SK-N-SH (cell line): ENCODE measurements at regions not wholly inside any gene's neighbourhood (a gene's known extent, or its start where the extent isn't known, plus 50 kb on each side); places are given as distances from the start of the nearest gene placed in this dataset.

Experiments used
- CTCF ChIA-PET: fragments of 300-600, 350-600 bp; formaldehyde crosslinking; extraction: SDS; loops from one replicate; lab custom pipeline; 2021; lab: Yijun Ruan, JAX
- POLR2A ChIA-PET: fragments of 350-600 bp; sonication (Branson Sonifier 250); formaldehyde crosslinking; extraction: SDS; loops from one replicate; lab custom pipeline; 2020; ENCODE audit warnings: antibody characterized with exemption, inconsistent platforms; lab: Yijun Ruan, JAX
- DNase-seq: peaks from one replicate; pipeline ENCODE4 v3.0.0; 2012
- H2AFZ ChIP-seq: fragments of 200-600 bp; sonication (generic); 2 replicates; pipeline ENCODE4 v1.8.1; 2016; ENCODE audit warnings: antibody characterized with exemption, mild to moderate bottlenecking, low read depth
- H3F3A ChIP-seq: fragments of 200-600 bp; sonication (generic); replicated peaks from 2 replicates; pipeline ENCODE3; 2016; ENCODE audit warnings: antibody characterized with exemption, mild to moderate bottlenecking; ENCODE audit not compliant: insufficient read depth
- H3K27ac ChIP-seq, 2 experiments: fragments of 200-500 bp in 1 of 2; fragments of 200-600 bp in 1 of 2; sonication (Bioruptor generic) in 1 of 2; sonication (generic), shearing (Covaris generic) in 1 of 2; 2 replicates each; pipeline versions ENCODE4 v1.5.1 to v1.6.1; 2014 to 2016; ENCODE audit warnings: low read depth in 2 of 2, inconsistent platforms in 1 of 2, low read length in 1 of 2, mild to moderate bottlenecking in 1 of 2, mixed read lengths in 1 of 2
- H3K27me3 ChIP-seq: fragments of 200-600 bp; sonication (generic), shearing (Covaris generic); 2 replicates; pipeline ENCODE4 v1.6.1; 2016; ENCODE audit warnings: mixed run types; ENCODE audit not compliant: insufficient read depth
- H3K36me3 ChIP-seq, 2 experiments: fragments of 200-500 bp in 1 of 2; fragments of 200-600 bp in 1 of 2; sonication (Bioruptor generic) in 1 of 2; sonication (generic) in 1 of 2; replicated peaks in 1 of 2; 2 replicates each; pipeline versions ENCODE3 to v1.5.1; 2014 to 2016; ENCODE audit warnings: low read length in 1 of 2, mild to moderate bottlenecking in 1 of 2; ENCODE audit not compliant: insufficient read depth in 2 of 2, control insufficient read depth in 1 of 2
- H3K4me1 ChIP-seq, 2 experiments: fragments of 200-500 bp in 1 of 2; fragments of 200-600 bp in 1 of 2; sonication (Bioruptor generic) in 1 of 2; sonication (generic), shearing (Covaris generic) in 1 of 2; 2 replicates each; pipeline versions ENCODE4 v1.5.1 to v1.6.1; 2014 to 2016; ENCODE audit warnings: low read depth in 1 of 2, low read length in 1 of 2, mixed run types in 1 of 2; ENCODE audit not compliant: insufficient read depth in 2 of 2, control insufficient read depth in 1 of 2
- H3K4me2 ChIP-seq: fragments of 200-600 bp; sonication (generic), shearing (Covaris generic); 2 replicates; pipeline ENCODE4 v1.6.1; 2017; ENCODE audit warnings: mixed run types
- H3K4me3 ChIP-seq, 2 experiments: fragments of 200-500 bp in 1 of 2; fragments of 200-600 bp in 1 of 2; sonication (Bioruptor generic) in 1 of 2; sonication (generic), shearing (Covaris generic) in 1 of 2; 2 replicates each; pipeline versions ENCODE4 v1.5.1 to v1.8.1; 2014 to 2016; ENCODE audit warnings: low read depth in 2 of 2, inconsistent platforms in 1 of 2, low read length in 1 of 2, mild to moderate bottlenecking in 1 of 2, mixed read lengths in 1 of 2, moderate library complexity in 1 of 2
- H3K79me2 ChIP-seq: fragments of 200-600 bp; sonication (generic); 2 replicates; pipeline ENCODE4 v1.8.1; 2017; ENCODE audit warnings: mild to moderate bottlenecking; ENCODE audit not compliant: insufficient read depth
- H3K9ac ChIP-seq: fragments of 200-600 bp; sonication (generic); 2 replicates; pipeline ENCODE4 v1.6.1; 2017; ENCODE audit warnings: mixed run types
- H3K9me2 ChIP-seq: fragments of 200-600 bp; sonication (generic); 2 replicates; pipeline ENCODE4 v1.6.1; 2017; ENCODE audit warnings: mixed run types
- H3K9me3 ChIP-seq: fragments of 200-600 bp; sonication (generic); 2 replicates; pipeline ENCODE4 v1.6.1; 2017; ENCODE audit warnings: mixed run types, mild to moderate bottlenecking, moderate library complexity
- H4K20me1 ChIP-seq: fragments of 200-600 bp; sonication (generic); 2 replicates; pipeline ENCODE4 v1.6.1; 2017; ENCODE audit warnings: mild to moderate bottlenecking, mixed run types; ENCODE audit not compliant: insufficient read depth
- CHD2 ChIP-seq: fragments of 150-350 bp; IDR thresholded peaks from 2 replicates; pipeline ENCODE4 v1.6.1; 2018; ENCODE audit warnings: low read length; ENCODE audit not compliant: partially characterized antibody
- ELF1 ChIP-seq: IDR thresholded peaks from 2 replicates; pipeline ENCODE4 v1.4.0; 2012
- EZH2phosphoT487 ChIP-seq: fragments of 200-600 bp; sonication (generic); IDR thresholded peaks from 2 replicates; pipeline ENCODE4 v1.6.1; 2017; ENCODE audit warnings: low read depth, mixed run types, mild to moderate bottlenecking, antibody characterized with exemption, moderate library complexity, borderline replicate concordance
- FOXJ3 ChIP-seq: sonication (generic); formaldehyde crosslinking; IDR thresholded peaks from 2 replicates; pipeline ENCODE4 v1.5.1; 2020; ENCODE audit warnings: mild to moderate bottlenecking, missing genetic modification reagents
- FOXM1 ChIP-seq: IDR thresholded peaks from 2 replicates; pipeline ENCODE4 v1.4.0; 2012; ENCODE audit warnings: low read depth, mild to moderate bottlenecking
- GABPA ChIP-seq: IDR thresholded peaks from 2 replicates; pipeline ENCODE4 v1.4.0; 2012; ENCODE audit warnings: low read depth, mild to moderate bottlenecking
- JUND ChIP-seq: IDR thresholded peaks from 2 replicates; pipeline ENCODE4 v1.4.0; 2012
- MEF2A ChIP-seq: IDR thresholded peaks from 2 replicates; pipeline ENCODE4 v1.4.0; 2012; ENCODE audit warnings: low read depth, borderline replicate concordance
- NFIC ChIP-seq: IDR thresholded peaks from 2 replicates; pipeline ENCODE4 v1.4.0; 2012; ENCODE audit warnings: borderline replicate concordance
- NRF1 ChIP-seq: IDR thresholded peaks from 2 replicates; pipeline ENCODE4 v1.6.1; 2012; ENCODE audit warnings: low read depth, mild to moderate bottlenecking, low read length
- PBX3 ChIP-seq: IDR thresholded peaks from 2 replicates; pipeline ENCODE4; 2012
- RAD21 ChIP-seq: IDR thresholded peaks from 2 replicates; pipeline ENCODE4 v1.6.1; 2012; ENCODE audit warnings: mild to moderate bottlenecking, low read length
- REST ChIP-seq: IDR thresholded peaks from 2 replicates; pipeline ENCODE4 v1.6.1; 2012; ENCODE audit warnings: mild to moderate bottlenecking, low read depth, low read length, moderate library complexity
- RXRA ChIP-seq: IDR thresholded peaks from 2 replicates; pipeline ENCODE4 v1.4.0; 2012; ENCODE audit warnings: low read depth, mild to moderate bottlenecking, borderline replicate concordance
- TAF1 ChIP-seq: IDR thresholded peaks from 2 replicates; pipeline ENCODE4 v1.6.1; 2012; ENCODE audit warnings: low read depth, mild to moderate bottlenecking, low read length, moderate library complexity, borderline replicate concordance
- TCF12 ChIP-seq: IDR thresholded peaks from 2 replicates; pipeline ENCODE4 v1.4.0; 2012
- TEAD4 ChIP-seq: IDR thresholded peaks from 2 replicates; pipeline ENCODE4 v1.4.0; 2012; ENCODE audit warnings: mild to moderate bottlenecking, borderline replicate concordance; ENCODE audit not compliant: insufficient read depth
- USF1 ChIP-seq: IDR thresholded peaks from 2 replicates; pipeline ENCODE4 v1.4.0; 2012; ENCODE audit warnings: low read depth, borderline replicate concordance
- ZBTB33 ChIP-seq: IDR thresholded peaks from 2 replicates; pipeline ENCODE4 v1.4.0; 2012; ENCODE audit warnings: low read depth, borderline replicate concordance
- WGBS: methylation state at CpG from one replicate; pipeline ENCODE4 v1.1.6; 2017; ENCODE audit warnings: low lambda C conversion rate; 5-methylcytosine and 5-hydroxymethylcytosine counted together

GRCh38 chr12:105846331-105846730 is 292.4 kb downstream of the NUAK1 start (continued):
- no peak for TF ChIP-seq TAF1

GRCh38 chr12:105847068-105847467 is 291.7 kb downstream of the NUAK1 start:
- Histone ChIP-seq H3K9ac (no peak overlapping the region), H2AFZ (no peak overlapping the region), H3K27me3 (no peaks in the 10 kb centered on the region), H3K9me2 (no peaks in the 10 kb centered on the region), H4K20me1 (no peaks in the 10 kb centered on the region), H3K27ac (no peak overlapping the region), H3K36me3 (no peaks in the 10 kb centered on the region), H3K9me3 (no peaks in the 10 kb centered on the region), H3K4me3 (no peak overlapping the region), H3K79me2 (no peaks in the 10 kb centered on the region), H3F3A (no peaks in the 10 kb centered on the region)
- ChIA-PET POLR2A (no interaction called here), CTCF (no interaction called here)
- WGBS: 83% methylated on average over 1 of the region's 1 CpG
- DNase-seq: no peak
- TF ChIP-seq USF1: no peak
- TF ChIP-seq ZBTB33: no peak
- no peak for TF ChIP-seq EZH2phosphoT487
- no peak for TF ChIP-seq RXRA
- no peak for TF ChIP-seq PBX3
- no peak for TF ChIP-seq NRF1
- TF ChIP-seq GABPA: no peak
- TF ChIP-seq, all 33 proteins: peak for 0
- no peaks in the 10 kb centered on the region for H3K4me1 ChIP-seq
- H3K4me2 ChIP-seq: no peak overlapping the region

GRCh38 chr12:105848286-105848685 is 290.5 kb downstream of the NUAK1 start:
- Histone ChIP-seq H3K36me3 (no peaks in the 10 kb centered on the region), H4K20me1 (no peaks in the 10 kb centered on the region), H3K4me2 (no peak overlapping the region), H3F3A (no peaks in the 10 kb centered on the region), H3K27ac (no peak overlapping the region), H3K9me2 (no peaks in the 10 kb centered on the region), H2AFZ (no peak overlapping the region), H3K27me3 (no peaks in the 10 kb centered on the region), H3K9ac (no peak overlapping the region), H3K79me2 (no peaks in the 10 kb centered on the region)
- WGBS: 86% methylated on average over 2 of the region's 2 CpGs
- ChIA-PET POLR2A (no interaction called here), CTCF (no interaction called here)
- no peak for DNase-seq
- TF ChIP-seq NRF1: no peak
- no peak for TF ChIP-seq JUND
- no peak for TF ChIP-seq TEAD4
- TF ChIP-seq FOXM1: no peak
- TF ChIP-seq GABPA: no peak
- TF ChIP-seq FOXJ3 (CRISPR knock-in tag): no peak
- TF ChIP-seq CHD2: no peak
- TF ChIP-seq EZH2phosphoT487: no peak
- no peak for TF ChIP-seq ELF1
- no peak for TF ChIP-seq NFIC
- TF ChIP-seq REST: no peak
- no peak for TF ChIP-seq RAD21
- no peak for TF ChIP-seq TCF12
- TF ChIP-seq MEF2A: no peak
- TF ChIP-seq, all 33 proteins: peak for 0
- Histone ChIP-seq H3K4me3 (no peak overlapping the region), H3K9me3 (no peaks in the 10 kb centered on the region), H3K4me1 (no peaks in the 10 kb centered on the region)
